ENCODE measurements at regions not wholly inside any gene's neighbourhood (a gene's known extent, or its start where the extent isn't known, plus 50 kb on each side); places are given as distances from the start of the nearest gene placed in this dataset.
A peak's percentile ranks its signal among the peaks of the same experiment; 100 is the strongest.
"Not testable (repeated sequence)": the region's sequence is repeated elsewhere in the genome, so short reads cannot be mapped to it uniquely, and the experiment has no call there.

GRCh38 chr16:33710696-33711087 is 251.3 kb downstream of the TP53TG3F start:
- DNase-seq: not testable (repeated sequence)

DNA sequence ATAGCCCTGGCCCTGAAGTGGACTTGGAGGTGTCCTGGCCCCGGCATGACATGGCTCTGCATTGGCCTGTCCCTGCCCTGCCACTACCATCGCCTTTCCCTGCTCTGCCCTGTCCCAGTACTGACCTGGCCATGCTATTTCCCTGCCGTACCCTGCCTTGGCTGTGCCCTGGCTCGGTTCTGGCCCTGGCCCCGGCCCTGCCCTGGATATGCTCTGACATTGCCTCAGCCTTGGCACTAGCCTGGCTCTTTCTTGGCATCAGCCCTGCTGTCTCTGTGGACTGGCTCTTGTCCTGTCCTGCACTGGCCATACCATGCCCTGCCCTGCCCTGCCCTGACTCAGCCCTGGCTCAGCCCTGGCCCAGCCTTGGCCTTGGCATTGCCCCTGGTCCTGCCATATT is 252.2 kb downstream of the TP53TG3F start:
- DNase-seq: not testable (repeated sequence)

DNA sequence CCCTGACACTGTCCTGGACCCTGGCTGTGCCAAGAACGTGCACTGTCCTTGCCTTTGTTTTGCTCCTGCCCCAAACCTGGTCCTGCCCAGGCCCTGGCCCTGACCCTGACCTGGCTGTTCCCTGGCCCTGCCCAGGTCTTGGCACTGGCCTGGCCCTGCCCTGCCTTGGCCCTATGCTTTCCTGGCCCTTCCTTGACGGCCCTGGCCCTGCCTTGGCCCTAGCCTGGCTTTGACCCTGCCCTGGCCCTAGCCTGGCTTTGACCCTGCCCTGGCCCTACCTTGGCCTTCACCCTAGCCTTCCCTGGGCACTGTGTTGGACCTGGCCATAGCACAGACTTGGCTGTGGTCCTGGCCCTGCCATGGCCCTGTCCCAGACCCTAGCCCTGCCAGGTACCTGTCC is 252.9 kb downstream of the TP53TG3F start:
- DNase-seq: not testable (repeated sequence)

DNA sequence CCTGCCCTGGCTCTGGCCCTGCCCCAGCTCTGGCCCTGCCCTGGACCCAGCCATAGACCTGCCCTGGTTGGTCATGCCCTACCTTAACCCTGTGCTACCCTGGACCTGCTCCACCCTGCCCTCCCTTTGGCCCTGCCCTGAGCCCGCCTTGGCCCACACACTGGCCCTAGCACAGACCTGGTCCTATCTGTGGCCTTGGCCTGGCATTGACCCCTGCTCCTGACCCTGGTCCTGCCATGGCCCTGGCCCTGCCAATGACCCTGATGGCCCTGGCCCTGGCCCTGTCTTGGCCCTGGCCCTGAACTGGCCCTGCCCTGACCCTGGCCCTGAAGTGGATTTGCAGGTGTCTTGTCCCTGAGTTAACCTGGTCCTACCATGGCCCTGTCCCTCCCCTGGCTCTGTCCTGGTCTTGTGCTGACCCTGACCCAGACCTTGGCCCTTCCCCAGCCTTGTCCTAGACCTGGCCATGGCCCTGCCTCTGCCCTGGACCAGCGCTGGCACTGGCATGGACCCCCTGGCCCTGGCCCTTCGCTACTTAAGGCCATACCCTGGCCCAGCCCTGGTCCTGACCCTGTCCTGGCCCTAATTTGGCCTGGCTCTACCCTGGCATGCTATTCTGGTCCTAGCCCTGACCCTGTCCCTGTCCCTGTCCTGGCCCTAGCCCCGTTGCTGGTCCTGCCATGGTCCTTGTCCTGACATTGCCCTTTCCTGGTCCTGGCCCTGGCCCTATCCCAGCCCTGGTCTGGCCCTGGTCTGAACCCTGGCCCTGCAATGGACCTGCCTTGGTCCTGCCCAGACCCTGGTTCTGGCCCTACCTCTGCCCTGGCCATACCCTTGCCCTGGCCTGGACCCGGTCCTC is 253.7 kb downstream of the TP53TG3F start:
- DNase-seq: not testable (repeated sequence)

- DNase-seq: not testable (repeated sequence)
Measured at GRCh38 chr16:33713710-33714538, 254.5 kb downstream of the TP53TG3F start.

DNA sequence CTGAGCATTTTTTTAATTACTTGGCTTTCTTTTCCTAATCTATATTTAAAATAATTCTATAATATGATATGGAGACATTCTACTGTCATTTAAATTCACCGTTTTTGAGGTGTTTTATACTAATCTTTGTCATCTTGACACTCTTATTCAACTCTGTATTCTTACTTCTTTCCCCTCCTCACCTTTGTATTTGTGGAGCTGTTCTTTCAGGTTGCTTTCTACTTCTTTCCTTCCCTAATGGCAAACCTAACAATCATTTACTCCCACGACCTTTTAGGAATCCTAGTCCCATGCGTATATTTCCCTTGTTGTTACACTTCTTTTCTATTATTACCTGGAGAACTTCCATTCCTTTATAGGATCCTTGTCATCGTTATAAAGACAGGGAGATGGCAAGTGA is 271.8 kb downstream of the TP53TG3F start:
- DNase-seq: not testable (repeated sequence)

DNA sequence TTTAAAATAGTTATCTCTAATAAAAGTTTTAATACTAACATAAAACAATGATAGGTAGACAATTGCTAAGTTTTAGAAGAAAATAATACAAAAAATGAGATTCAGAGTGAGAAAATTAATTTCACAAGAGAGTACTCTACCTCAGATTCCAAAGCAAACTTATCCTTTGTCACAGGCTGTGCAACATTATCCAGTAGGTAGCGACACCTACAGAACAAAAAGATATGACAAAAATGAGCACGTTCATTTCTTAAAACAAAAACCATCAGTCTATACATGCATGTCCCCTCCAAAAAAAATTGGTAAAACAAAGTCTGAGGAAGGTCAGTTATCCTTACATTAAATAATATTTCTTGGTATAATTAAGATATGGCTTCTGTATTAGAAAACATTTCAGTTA is 275.2 kb downstream of the TP53TG3F start:
- DNase-seq: not testable (repeated sequence)

DNA sequence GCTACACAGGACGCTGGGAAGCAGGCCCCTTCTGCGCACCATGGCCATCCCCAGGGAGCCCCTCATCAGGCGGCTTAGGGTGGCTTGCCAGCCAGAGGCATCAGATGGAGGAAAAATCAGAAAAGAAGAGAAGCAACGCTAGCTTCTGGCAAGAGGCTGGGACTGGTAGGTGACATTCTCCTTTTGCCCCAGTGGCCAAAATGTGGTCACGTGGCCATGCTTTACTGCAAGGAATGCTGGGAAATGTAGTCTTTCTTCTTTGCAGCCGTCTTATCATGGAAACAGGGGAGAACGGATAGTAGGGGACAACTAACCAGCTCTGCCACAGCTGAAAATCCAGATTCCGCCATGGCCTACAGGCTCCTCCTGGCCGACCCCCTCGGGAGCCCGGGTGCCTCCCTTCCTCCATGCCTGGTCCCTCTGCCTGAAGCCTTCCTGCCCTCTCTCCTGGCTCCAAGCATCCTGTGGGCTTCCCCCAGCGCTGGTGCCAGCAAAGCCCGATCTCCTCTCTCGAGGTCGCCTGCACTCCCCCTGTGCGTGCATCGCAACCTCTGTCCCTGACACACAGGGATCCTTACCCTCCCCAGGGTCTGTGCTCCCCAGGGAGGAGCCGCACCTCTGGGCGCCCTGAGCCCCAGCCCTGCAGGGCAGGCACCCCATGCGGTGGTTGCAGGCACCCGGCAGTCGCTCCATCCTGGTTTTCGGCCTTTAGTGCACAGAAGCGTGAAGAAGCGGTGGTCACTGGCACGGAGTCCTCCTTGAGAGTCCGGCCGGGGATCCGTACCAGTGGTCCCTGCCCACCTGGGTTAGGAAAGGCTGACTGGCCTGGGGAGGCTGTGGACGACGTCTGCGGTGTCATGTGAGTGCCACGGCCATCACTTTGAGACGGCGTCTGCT is 307.7 kb downstream of the TP53TG3F start:
- DNase-seq: not testable (repeated sequence)

DNA sequence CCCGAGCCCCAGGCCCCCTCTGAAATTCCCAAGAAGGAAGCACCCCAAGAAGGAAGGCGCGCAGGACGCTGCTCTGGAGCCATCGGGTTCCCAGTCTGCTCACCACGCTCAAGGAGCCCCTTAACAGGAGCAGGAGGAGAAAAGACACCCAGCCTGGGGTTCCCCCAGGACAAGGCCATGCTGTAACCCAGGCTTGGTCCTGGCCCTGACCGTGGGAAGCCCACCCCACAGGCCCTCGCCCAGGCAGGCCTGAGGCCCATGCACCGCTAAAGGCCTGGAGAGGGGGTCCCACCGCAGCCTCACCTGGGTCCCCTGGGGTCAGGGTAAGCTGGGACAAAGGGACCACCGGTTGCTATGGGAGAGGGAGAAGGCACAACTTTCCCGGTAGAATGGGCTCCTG is 309.3 kb downstream of the TP53TG3F start:
- not testable (repeated sequence) for DNase-seq

GRCh38 chr16:33769180-33769846 is 309.9 kb downstream of the TP53TG3F start:
- DNase-seq: not testable (repeated sequence)

GRCh38 chr16:33770478-33770877 is 311.1 kb downstream of the TP53TG3F start:
- DNase-seq: not testable (repeated sequence)

GRCh38 chr16:33771211-33771610 is 311.8 kb downstream of the TP53TG3F start:
- not testable (repeated sequence) for DNase-seq

DNA sequence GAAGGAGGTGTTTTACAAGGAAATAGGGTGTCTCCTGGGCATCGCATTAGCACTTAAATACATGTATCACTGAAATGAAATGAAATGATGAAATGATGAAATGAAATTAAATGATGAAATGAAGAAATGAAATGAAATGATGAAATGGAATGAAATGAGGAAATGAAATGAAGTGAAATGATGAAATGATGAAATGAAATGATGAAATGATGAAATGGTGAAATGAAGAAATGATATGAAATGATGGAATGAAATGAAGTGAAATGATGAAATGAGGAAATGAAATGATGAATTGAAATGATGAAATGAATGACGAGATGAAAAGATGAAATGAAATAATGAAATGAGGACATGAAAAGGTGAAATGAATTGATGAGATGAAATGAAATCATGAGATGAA is 314.6 kb downstream of the TP53TG3F start:
- not testable (repeated sequence) for DNase-seq

- DNase-seq: not testable (repeated sequence)
Measured at GRCh38 chr16:33774724-33775123, 315.3 kb downstream of the TP53TG3F start.

DNA sequence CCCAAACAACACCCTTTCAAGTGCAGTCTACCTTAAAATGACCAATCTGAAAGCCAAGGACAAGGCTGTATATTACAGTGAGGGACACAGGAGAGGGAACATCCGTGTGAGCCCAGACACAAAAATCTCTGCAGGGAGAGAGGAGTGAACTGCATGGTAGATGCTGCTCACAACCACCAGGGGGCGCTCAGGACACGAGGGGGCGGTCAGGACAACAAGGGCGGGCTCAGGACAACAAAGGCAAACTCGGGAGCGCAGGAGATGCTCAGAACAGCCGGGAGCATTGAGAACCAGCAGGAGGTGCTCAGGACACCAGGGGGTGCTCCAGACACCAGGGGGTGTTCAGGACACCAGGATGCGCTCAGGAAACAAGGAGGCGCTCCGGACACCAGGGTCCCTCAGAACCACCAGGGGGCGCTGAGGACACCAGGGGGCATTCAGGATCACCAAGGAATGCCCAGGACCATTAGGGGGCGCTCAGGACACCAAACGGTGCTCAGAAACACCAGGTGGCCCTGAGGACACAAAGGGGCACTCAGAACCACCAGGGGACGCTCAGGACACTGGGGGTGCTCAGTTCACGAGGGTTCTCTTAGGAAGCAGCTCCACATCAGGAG is 357.0 kb downstream of the TP53TG3F start:
- not testable (repeated sequence) for DNase-seq

GRCh38 chr16:33824736-33825135 is 365.3 kb downstream of the TP53TG3F start:
- not testable (repeated sequence) for DNase-seq

DNA sequence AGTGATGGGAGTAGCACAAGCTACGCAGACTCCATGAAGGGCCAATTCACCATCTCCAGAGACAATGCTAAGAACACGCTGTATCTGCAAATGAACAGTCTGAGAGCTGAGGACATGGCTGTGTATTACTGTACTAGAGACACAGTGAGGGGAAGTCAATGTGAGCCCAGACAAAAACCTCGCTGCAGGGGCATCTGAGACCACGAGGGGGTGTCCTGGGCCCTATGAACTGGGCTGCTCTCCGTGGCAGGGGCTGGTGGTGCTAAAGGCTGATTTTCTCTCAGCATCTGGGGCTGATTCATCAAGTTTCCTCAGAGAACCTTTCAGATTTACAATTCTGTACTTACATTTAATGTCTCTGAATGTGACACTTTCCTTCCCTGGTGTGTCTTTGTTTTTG is 368.1 kb downstream of the TP53TG3F start:
- DNase-seq: not testable (repeated sequence)

GRCh38 chr16:33839157-33839556 is 379.7 kb downstream of the TP53TG3F start:
- DNase-seq: not testable (repeated sequence)

GRCh38 chr16:33844533-33844932 is 385.1 kb downstream of the TP53TG3F start:
- peak in 1 of 56 donors; percentile 7 for DNase-seq

All from amygdala (tissue), 56 donors.